GM12875 (cell line): ENCODE measurements at regions not wholly inside any gene's neighbourhood (a gene's known extent, or its start where the extent isn't known, plus 50 kb on each side); places are given as distances from the start of the nearest gene placed in this dataset.
"Not testable (repeated sequence)": the region's sequence is repeated elsewhere in the genome, so short reads cannot be mapped to it uniquely, and the experiment has no call there.

ENCODE experiments used
- H3K4me3 ChIP-seq: one replicate; pipeline ENCODE4 v1.5.1; 2011; ENCODE audit warnings: low read depth, low read length, control low read depth
- TF ChIP-seq, protein P1 (sequence below): IDR thresholded peaks from 2 replicates; pipeline ENCODE4 v1.5.1; 2011; ENCODE audit warnings: low read depth, mild to moderate bottlenecking, control low read depth, inconsistent platforms, low read length, moderate library complexity, borderline replicate concordance; ENCODE audit not compliant: insufficient read depth

GRCh38 chr1:181179987-181180365 is 91.5 kb downstream of the IER5 start:
- TF ChIP-seq, protein P1, sequence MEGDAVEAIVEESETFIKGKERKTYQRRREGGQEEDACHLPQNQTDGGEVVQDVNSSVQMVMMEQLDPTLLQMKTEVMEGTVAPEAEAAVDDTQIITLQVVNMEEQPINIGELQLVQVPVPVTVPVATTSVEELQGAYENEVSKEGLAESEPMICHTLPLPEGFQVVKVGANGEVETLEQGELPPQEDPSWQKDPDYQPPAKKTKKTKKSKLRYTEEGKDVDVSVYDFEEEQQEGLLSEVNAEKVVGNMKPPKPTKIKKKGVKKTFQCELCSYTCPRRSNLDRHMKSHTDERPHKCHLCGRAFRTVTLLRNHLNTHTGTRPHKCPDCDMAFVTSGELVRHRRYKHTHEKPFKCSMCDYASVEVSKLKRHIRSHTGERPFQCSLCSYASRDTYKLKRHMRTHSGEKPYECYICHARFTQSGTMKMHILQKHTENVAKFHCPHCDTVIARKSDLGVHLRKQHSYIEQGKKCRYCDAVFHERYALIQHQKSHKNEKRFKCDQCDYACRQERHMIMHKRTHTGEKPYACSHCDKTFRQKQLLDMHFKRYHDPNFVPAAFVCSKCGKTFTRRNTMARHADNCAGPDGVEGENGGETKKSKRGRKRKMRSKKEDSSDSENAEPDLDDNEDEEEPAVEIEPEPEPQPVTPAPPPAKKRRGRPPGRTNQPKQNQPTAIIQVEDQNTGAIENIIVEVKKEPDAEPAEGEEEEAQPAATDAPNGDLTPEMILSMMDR = no peak
- no peak overlapping the region for H3K4me3 ChIP-seq

- TF ChIP-seq, protein P1 = no peak
- no peak overlapping the region for H3K4me3 ChIP-seq
These were observed 92.0 kb downstream of the IER5 start for GRCh38 chr1:181180407-181181031.

GRCh38 chr1:181181792-181182585 is 93.5 kb downstream of the IER5 start:
- TF ChIP-seq, protein P1 = no peak
- H3K4me3 ChIP-seq = no peak overlapping the region

DNA sequence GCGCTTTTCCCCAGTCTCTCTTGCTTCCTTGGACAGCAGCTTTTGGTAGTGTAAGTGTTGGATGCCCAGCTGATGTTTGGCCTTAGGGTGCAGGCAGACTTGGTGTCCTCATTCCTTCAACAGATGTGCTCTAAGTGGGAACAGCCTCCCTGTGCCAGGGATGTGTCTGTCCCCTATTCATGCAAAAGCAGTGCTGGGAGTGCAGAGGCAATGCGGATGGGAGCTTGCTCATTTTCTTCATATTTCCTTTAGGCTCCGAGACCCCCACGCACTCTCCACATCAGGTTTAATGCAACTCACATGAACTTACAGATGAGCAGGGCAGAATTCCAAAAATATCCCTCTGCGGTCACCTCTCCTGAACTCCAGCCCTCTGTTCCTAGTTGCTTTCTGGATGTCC is 96.1 kb downstream of the IER5 start:
- TF ChIP-seq, protein P1 = no peak

DNA sequence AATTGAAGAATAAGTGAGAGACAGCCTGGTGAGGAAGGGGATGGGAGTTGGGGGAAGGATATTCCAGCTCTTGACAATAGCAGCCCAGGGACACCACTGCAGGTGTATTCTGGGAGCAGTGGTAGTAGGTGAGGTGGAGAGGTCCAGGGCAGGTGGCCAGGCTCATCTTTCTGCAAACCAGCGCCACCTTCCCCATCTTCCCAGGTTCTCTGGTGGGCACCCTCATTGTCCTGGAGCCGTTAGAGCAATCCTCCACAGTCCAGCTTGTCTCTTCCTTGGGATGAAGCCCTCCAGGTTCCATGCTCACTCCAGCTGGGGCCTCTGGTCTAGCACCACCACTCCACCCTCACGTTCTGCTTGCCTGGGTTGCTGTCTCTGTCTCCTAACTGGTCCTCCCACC is 97.0 kb downstream of the IER5 start:
- no peak overlapping the region for H3K4me3 ChIP-seq
- TF ChIP-seq, protein P1 = no peak

More for the DNA sequence above, 96.1 kb downstream of the IER5 start:
- H3K4me3 ChIP-seq = no peak overlapping the region

DNA sequence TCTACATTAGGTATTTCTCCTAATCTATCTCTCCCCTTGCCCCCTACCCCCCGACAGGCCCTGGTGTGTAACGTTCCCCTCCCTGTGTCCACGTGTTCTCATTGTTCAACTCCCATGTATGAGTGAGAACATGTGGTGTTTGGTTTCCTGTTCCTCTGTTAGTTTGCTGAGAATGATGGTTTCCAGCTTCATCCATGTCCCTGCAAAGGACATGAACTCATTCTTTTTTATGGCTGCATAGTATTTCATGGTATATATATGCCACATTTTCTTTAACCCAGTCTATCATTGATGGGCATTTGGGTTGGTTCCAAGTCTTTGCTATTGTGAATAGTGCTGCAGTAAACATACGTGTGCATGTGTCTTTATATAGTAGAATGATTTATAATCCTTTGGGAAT is 97.6 kb downstream of the IER5 start:
- H3K4me3 ChIP-seq = not testable (repeated sequence)

- TF ChIP-seq, protein P1 = no peak
- no peak overlapping the region for H3K4me3 ChIP-seq
These were observed 99.0 kb downstream of the IER5 start for GRCh38 chr1:181187337-181188126.
